COLO668 (cell line): ENCODE measurements at regions not wholly inside any gene's neighbourhood (a gene's known extent, or its start where the extent isn't known, plus 50 kb on each side); places are given as distances from the start of the nearest gene placed in this dataset.

Experiments used
- DNase-seq: peaks from one replicate; lab custom pipeline; 2025; ENCODE audit not compliant: unreplicated experiment; lab: John Stamatoyannopoulos, UW

DNA sequence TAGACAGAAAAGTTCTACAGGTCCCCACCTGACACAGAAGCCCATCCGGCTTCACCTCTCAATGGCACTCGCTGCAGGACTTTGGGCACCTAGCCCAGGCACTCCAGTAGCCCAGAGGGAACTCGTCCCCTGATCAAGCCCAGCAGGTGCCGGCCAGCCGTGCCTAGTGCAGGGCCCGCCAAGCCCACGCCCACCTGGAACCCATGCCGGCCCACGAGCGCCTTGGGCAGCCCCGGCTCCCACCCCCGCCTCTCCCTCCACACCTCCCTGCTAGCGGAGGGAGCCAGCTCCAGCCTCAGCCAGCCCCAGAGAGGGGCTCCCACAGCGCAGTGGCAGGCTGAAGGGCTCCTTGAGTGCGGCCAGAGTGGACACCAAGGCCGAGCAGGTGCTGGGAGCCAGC lies 268.8 kb downstream of the SLITRK1 start:
- DNase-seq: no peak

- DNase-seq: no peak
Measured at GRCh38 chr13:83601539-83601938, 280.7 kb downstream of the SLITRK1 start.

DNA sequence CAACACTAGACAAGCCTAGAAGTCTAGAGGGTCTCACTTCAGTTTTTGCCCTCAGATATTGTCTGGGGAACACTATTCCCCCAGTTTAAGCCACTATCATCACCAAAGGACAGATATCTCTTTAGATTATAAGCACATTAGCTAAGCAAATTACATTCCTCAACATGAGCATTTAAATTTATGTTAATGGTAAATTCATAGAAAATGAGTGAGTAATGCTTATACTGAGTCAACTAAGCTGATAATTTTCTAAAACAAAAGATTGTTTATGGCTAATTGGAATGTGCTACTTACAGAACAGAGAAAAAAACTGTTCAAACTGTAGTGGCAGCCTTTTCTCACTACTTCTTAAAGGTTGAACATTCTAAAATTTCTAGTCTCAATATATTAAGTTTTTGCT lies 290.2 kb downstream of the SLITRK1 start:
- DNase-seq: no peak

- DNase-seq: no peak
Measured at GRCh38 chr13:83589814-83590213, 292.5 kb downstream of the SLITRK1 start.

- no peak for DNase-seq
Measured at GRCh38 chr13:83577183-83577582, 305.1 kb downstream of the SLITRK1 start.

DNA sequence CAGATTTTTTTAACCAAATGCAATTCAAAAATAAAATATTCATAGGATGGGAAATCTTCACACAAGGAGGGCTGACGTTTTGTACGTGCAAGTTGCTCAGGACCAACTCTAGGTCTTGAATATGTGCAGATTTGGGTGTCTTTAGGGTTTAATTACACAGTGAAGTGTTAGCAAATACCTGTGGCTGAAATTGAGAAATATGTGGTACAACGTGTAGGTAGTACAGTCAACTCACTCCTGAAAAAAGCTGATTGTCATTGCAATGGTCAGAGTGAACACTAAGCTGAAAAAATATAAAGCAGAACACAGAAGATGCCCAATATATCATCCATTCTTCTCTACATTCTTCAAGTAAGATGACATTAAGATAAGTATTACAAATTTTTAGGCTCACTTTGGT lies 314.3 kb downstream of the SLITRK1 start:
- DNase-seq: no peak

DNA sequence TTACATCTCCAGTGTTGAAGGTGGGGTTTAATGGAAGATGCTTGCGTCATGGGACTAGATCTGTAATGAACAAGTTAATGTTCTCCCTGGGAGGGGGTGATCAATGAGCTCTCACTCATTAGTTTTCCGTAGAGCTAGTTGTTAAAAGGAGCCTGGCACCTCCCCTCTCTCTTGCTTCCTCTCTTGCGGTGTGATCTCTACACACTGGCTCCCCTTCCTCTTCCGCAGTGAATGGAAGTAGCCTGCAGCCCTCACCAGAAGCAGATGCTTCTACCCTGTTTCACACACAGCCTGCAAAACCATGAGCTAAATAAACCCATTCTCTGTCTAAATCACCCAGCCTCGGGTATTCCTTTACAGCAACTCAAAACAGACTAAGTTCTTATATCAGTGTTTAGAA lies 318.8 kb downstream of the SLITRK1 start:
- DNase-seq: no peak

GRCh38 chr13:83557845-83558244 lies 324.4 kb downstream of the SLITRK1 start:
- DNase-seq: no peak

DNA sequence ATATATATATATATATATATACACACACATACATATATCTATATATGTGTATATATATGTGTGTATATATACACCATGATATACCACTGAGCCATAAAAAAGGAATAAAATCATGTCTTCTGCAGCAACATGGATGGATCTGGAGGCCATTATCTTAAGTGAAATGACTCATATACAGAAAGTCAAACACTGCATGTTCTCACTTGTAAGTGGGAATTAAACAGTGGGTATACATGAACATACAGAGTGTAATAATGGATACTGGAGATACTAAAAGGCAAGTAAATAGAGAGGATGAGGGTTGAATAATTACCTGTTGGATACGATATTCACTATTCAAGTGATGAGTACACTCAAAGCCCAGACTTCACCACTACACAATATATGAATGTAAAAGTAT lies 332.6 kb downstream of the SLITRK1 start:
- no peak for DNase-seq

GRCh38 chr13:83547043-83547442 lies 335.2 kb downstream of the SLITRK1 start:
- no peak for DNase-seq

- DNase-seq: no peak
Measured at GRCh38 chr13:83546476-83546875, 335.8 kb downstream of the SLITRK1 start.

GRCh38 chr13:83538636-83539035 lies 343.6 kb downstream of the SLITRK1 start:
- no peak for DNase-seq

DNA sequence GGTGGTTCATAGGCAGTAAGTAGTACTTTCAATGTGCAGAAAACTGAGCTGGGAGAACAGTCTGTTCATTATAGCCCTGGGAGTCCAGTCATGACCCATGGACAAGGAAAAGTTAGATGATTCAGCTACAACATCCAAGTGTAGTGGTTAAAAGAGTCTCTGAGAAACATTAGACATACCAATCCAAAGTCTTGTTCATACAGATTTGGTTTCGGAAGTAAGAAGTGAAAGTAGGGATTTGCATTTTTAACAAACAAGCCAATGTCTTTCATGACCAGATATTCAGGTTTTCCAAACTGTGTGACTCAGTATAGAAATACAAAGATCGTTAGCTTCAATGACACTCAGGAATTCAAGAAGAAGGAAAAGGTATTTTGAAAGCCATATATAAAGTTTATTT lies 345.3 kb downstream of the SLITRK1 start:
- no peak for DNase-seq

DNA sequence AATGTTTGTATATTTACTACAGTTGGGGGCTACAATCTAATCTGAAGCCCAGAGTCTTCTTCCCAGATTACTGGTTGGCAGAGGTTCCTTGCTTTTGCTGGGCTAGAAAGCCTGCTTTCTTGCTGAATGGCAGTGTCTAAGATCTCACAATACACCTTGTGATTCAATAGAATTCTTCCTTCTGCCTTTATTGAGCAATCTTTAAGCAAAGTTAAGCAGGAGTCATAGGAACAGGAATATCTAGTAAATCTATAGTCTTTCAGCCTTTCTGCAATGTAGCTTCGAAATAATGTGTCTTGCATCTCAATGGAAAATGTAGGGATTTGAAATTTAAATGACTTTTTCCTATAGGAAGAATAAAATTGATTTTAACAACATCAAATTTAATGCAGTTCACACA lies 346.1 kb downstream of the SLITRK1 start:
- no peak for DNase-seq

DNA sequence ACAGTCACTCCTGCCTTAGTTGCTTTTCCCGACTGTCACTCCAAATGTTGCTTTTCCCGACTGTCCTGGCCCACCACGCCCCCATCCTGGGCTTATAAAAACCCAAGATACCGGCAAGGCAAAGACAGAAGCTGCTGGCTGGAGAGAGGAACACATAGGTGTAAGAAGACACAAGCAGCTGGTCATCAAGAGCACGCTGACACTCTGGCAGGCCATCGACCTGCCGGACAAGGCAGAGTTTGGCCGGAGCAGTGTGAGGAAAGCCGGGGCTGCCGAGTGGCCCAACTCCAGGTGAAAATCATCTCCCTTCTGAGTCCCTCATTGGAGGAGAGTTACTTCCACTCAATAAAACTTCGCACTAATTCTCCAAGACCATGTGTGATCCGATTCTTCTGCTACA lies 349.5 kb downstream of the SLITRK1 start:
- no peak for DNase-seq

- DNase-seq: no peak
Measured at GRCh38 chr13:83531022-83531421, 351.3 kb downstream of the SLITRK1 start.

DNA sequence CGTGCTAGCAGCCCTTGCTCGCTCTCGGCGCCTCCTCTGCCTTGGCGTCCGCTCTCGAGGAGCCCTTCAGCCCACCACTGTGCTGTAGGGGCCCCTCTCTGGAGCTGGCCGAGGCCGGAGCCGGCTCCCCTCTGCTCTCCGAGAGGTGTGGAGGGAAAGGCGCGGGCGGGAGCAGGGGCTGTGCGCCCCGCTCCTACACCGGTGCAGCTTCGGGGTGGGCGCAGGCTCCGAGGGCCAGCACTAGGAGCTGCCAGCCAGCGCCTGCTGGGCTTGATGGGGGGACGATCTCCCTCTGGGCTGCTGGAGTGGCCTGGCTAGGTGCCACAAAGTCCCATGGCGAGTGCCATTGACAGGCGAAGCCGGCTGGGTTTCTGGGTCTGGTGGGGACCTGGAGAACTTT lies 365.5 kb downstream of the SLITRK1 start:
- no peak for DNase-seq

- DNase-seq: no peak
Measured at GRCh38 chr13:83515268-83516015, 366.8 kb downstream of the SLITRK1 start.

- DNase-seq: no peak
Measured at GRCh38 chr13:83508771-83509301, 373.4 kb downstream of the SLITRK1 start.

- DNase-seq: no peak
Measured at GRCh38 chr13:83503424-83503823, 378.9 kb downstream of the SLITRK1 start.

GRCh38 chr13:83499286-83499685 lies 383.0 kb downstream of the SLITRK1 start:
- DNase-seq: no peak

DNA sequence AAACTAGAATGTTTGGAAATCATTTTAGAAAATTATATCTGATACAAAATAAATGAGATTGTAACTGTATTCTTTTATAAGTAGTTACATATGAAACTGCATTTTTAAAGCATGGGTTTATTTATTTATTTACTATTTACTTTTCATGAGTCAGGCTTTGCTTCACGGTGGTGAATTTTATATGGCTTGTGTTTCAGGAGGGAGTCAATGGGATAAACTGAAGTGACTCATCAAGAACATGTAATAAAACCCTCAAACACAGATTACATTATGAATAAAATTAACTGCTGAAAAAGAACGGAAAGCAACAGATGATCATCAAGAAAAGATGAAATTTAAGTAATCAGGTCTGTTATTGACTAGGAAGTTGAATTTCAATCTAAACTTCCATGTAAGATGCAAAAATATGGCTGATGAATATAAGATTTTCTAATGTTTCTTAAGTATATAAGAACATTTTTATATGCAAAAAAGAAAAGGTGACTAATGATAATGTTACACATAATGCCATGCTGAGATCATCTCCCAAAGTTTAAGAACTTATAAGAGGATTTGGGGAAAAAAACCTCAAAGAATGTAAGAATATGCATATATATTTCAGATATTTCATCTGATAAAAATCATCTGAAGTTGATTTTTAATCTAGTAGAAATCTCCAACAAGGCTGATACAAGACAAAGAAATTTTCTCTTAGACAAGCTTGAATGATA lies 383.6 kb downstream of the SLITRK1 start:
- no peak for DNase-seq
